Epithelial cell of prostate (primary cell): ENCODE measurements at regions not wholly inside any gene's neighbourhood (a gene's known extent, or its start where the extent isn't known, plus 50 kb on each side); places are given as distances from the start of the nearest gene placed in this dataset.

Experiments
- DNase-seq: peaks from one replicate; pipeline ENCODE4 v3.0.0-alpha.2; 2011; ENCODE audit warnings: low read depth, low spot score
- H3K27ac ChIP-seq: fragments of 450-650 bp; 2 replicates; pipeline ENCODE4 v1.5.1; 2017; ENCODE audit warnings: mild to moderate bottlenecking

DNA sequence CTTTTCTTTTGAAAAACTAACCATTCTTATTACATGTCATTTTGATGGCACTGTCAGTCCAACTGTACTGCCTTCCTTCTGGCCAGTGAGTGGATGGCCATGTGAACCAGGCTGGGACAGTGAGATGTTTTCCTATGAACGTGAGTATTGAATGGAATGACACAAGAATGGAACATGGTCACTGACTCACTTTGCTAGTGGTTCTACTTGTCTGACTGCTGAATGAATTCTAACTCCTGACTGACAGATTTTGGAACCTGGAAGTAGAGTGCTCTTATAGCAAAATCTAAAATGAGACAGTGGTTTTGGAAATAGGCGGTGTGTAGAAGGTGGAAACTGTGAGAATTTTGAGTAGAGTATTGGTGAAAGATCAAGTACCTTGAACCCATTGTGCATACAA lies 606.9 kb upstream of the KCNMB2 start:
- H3K27ac ChIP-seq = peak overlapping the region; percentile 77
- peak; percentile 68 for DNase-seq

DNA sequence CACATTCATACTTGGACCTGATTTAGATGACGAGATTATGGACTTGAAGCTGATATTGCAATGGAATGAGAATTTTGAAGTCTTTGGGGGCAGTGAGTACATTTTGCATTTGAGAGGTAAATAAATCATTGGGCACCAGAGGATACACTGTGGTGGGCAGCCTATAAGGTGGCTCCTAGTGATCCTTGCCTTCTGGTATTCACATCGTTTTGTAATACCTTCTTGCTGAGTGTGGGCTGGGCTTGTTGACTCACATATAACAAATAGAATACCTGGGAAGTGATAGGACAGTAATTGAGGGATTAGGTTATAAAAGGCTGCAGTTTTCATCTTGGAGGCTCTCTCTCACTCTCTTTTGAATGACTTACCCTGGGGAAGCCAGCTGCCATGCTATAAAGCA lies 605.5 kb upstream of the KCNMB2 start:
- DNase-seq = no peak
- peak overlapping the region; percentile 77 for H3K27ac ChIP-seq

DNA sequence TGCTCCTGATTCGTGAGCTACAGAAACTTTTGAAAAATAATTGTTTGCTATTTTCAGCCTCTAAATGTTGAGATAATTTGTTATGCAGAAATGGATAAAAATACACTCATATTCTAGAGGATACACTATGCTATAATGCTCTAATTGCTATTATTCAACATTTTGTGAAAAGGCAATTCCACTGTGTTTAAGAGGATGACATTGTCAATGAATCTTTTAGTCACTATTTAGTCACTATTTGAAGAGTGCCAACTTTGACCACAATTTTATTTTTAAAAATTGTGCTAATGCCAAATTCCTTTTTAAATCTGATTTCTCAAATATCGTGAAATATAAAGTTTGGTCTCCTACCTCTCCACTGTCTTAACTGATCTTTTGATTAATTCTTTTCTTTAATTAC lies 604.9 kb upstream of the KCNMB2 start:
- H3K27ac ChIP-seq = peak overlapping the region; percentile 77
- DNase-seq = no peak

DNA sequence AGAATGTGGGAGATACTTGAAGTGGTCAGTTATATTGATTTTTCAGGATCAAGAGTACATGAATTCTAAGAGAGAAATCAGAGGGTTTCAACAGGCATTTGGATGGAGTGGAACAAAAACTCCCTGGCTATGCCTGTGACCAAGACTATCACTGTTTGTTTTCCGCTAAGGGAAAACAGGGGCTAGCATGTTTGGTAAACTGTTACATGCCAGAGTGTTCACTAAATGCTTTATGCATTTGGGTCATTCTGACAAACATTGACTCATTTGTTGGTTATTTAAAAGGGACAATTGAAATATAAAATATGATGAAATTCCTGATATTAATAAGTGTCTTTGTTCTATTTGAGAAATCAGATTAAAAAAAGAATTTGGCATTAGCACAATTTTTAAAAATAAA lies 603.9 kb upstream of the KCNMB2 start:
- H3K27ac ChIP-seq = no peak overlapping the region
- no peak for DNase-seq

DNA sequence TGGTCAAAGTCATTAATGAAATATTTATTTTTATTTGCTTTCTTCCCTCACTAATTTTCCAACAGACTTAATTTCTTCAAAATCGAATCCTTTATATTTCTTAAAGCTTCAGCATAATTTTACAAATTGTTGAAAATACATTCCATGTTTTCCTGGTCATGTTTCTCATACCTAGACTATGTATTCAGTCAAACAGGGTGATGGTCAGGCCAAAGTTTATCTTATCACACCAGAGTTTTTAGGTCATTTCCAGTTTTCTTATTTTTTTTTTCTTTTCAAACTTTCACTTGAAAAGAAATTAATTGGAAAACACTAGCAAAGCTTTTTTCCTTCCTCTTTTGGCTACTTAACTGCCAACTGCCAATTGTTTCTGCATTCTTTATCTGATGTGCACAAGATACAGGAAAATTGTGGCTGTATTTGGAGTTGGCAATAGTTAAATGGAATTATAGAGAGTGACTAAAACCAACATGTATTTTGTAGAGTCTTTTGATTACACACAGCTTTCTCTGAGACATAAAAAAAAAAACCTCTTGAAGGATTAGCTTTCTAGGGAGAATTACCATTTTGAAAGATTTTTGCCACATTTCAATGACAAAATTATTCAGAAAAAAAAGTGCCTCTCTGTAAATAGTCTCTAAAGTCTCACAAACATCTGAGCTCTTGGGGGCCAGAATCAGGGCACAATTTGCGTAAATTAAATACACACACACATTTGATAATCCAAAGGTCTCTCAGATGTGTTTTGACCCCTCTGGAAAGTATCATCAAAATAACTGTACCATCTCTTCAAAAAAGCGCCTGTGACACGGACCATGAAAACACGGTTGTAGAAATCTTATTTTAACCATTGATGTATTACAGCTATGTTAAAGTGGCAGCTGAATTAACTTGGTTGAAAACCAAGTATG lies 603.2 kb upstream of the KCNMB2 start:
- DNase-seq = no peak
- H3K27ac ChIP-seq = no peak overlapping the region

DNA sequence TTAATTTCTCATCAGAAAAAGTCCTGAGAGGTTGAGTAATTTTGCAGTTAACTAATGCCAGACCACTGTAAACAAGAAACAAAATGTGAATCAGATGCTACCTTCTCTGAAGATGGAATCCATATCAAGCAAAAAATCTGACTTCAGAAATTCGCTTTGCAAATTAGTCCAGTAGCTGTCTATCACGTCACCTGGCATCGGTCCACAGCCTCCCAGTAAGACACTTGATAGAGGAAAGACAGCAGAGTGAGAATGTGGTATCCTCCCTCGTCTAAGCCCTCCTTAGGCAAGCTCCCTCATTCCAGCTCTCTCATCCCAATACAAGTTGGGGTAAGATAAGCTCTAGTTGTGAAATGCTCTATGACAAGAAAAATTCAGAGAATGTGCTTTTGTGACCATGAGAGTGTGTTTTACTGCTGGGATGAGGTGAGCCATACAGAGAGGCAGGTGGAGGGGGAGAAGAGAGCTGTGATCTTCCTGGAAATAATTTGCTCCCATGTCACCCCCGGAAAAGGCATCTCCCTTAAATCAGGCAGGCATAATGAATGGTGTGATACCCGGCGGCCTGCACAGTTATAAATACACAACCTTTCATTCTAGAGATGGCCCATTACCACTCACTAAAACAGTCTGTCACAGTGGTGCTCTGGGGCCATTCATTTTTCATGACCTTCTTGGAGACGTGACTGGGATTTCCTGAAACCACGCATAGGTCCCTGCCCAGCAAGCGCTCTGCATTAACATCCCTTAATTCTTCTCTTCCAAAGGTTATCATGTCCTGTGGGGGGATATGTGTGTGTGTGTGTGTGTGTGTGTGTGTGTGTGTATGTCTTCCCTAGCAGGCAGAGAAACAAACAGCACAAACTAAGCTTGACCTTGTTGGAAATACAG lies 602.0 kb upstream of the KCNMB2 start:
- no peak overlapping the region for H3K27ac ChIP-seq
- DNase-seq = no peak

DNA sequence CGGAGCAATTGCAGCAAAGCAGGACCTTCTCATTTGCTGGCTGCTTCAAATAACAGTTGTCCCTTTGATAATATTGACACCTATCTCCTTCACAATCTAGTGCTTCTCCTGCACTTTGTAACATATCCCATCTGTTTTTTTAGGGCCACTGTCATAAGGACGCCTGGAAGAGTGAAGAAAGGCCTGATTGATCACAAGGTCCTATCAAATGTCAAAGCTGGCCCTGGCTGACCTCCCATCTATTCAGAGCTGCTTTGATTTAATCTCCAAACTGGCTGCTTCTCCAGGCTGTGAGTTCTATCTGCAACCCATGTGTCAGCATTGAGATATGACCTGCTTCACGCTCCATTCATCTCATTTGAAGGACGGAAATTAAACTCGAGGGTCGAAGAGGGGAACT lies 601.2 kb upstream of the KCNMB2 start:
- no peak for DNase-seq
- H3K27ac ChIP-seq = no peak overlapping the region

DNA sequence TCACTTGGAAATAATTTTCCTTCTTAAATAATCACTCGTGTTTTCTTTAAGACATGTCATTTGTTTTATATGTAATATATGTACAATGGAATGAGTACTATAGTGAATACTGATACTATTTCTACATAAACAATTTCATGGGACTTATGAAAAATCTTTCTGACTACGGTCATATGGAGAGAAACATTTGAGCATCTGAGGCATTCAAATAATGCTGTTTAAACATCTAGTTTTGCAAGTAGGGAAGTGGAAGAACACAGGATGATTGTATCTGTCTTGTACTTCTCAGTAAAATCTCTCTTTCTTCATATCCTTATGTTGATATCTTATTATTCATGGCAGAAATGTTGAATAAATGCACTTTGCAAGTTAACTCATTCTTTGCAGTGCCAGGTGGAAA lies 599.5 kb upstream of the KCNMB2 start:
- H3K27ac ChIP-seq = no peak overlapping the region
- DNase-seq = no peak

DNA sequence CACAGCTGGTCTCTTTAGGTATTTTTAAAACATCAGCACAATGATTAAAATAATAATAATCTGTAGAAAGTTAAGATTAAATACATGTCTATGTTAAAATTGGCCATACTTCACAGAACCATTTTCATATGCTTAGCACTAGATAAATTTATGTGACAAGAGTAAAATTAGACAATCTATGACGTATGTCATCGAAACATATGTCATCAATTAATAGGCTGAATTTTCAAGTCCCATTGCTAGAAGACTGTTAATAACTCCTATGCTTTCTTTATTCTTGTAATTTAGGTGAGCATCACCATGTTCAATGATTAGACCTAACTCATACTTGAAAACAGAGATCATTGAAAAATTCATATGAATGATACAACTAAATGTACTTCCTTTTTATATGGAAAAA lies 593.3 kb upstream of the KCNMB2 start:
- DNase-seq = no peak
- H3K27ac ChIP-seq = no peak overlapping the region

DNA sequence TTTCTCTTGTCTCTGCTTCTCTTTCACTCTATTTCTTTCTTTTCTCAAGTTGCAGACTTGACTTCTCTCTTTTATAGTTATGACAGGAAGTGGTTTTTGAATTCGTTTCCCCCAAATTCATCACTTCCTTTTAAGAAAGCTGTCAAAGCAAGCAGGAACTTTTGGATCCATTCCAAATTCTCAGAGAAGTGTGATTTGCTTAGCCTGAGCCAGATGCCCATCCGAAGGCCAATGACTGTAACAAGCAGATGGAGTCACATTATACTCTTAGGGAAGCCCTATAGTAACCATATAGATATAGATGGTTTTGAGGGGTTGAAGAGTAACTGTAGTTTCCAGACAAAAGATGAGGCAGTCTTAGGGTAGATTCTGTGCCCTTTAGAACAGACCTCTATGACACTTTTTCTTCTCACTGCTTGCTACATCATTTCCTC lies 592.0 kb upstream of the KCNMB2 start:
- DNase-seq = no peak
- no peak overlapping the region for H3K27ac ChIP-seq

DNA sequence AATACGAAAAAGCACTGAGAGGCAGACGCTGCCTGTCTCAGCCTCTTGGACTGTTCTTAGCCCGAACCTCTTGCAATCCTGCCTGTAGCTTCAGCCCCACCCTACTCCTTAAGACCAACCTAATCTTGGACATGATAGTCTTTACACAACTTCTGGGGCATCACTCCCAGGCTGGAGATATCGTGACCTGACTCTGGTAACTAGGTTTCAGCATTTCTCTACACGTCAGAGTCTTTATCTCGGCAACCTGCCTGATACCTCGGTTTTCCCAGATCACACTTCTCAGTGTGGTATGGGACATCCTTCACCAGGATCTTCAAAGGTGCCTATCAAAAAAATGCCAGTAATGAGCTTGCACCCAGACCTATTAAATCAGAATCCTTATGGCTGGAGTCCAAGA lies 590.2 kb upstream of the KCNMB2 start:
- DNase-seq = no peak
- no peak overlapping the region for H3K27ac ChIP-seq

DNA sequence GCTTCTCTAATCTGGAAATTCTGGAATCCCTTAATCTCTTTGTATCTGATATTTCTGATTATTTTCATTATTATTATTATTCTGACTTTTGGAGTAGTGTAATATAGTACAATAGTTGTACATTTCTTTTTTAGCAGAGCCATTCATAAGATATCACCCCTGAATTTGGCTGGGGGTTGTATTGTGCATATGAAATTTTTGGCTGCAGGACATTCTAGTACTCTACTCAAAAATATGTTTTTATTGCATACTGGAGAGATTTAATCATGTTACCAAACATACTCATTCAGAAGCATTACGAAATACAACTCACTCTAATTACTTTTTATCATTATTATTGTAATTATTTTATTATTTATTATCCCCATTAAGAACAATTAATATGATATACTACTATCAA lies 589.7 kb upstream of the KCNMB2 start:
- no peak for DNase-seq
- no peak overlapping the region for H3K27ac ChIP-seq

DNA sequence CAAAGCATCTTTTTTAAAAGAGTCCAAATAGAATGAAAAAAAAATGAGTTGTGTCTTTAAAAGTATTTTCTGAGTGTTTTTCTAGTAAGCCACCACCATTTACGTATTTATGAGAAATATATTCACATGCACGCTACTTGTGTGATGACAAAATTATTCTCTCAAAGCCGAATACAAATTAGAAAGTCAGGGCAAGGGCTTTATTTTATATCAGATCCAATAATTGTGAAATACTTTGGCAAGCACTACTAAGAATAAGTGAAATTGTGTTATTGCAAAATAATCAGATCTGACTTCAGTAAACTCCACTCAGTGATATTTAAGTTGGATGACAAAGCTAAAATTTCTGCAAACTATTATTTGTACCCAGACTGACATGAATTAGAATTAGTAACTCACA lies 589.3 kb upstream of the KCNMB2 start:
- H3K27ac ChIP-seq = no peak overlapping the region

DNA sequence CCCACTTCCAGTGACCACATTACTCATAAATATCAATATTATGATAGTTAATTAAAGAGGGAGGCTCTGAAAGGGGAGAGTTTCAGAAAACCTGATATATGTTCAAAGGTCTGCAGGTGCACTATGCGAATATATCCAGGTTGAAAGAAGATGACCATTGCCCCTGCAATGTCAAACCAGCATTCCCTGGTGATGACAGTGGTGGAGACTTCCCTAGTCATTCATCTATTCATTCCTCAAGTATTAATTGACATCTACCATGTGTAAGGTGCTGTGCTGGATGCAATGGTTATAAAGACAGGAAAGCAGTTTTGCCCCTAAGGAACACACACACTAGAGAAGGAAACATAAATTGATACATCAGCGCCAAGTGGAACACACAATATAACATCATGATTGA lies 588.3 kb upstream of the KCNMB2 start:
- H3K27ac ChIP-seq = no peak overlapping the region
- DNase-seq = no peak

More for the DNA sequence above, 589.3 kb upstream of the KCNMB2 start:
- no peak for DNase-seq

DNA sequence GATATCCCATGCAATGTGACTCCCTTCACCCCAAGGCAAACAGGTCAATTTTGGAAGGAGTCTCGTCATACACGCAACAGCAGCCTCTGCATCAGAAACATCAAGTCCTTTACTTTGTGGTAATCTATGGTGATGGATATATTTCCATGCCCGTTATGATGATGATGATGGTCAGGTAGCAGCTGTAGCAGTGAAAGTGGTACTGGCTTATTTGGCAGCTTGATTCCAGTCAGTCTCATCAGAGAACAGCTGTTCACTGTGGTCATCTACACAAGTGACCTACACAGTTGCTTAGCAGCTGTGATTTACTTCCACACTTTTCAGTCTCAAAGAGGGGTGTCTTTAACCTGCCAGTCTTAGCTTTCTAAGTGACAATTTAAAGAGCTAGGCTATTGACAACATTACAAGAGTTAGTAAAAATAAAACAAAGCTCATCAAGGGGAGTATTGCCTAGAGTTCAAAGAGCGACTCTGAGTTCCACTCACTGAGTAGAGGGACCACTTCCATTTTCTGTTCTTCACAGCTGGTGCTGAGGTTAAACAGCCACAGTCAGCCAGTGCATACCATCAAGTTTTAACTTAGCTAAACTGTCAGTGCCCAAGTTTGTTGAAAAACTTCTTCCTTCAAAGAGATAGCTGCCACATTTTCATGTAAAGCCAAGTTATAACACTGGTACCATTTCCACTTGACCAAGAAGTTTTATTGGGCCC lies 587.4 kb upstream of the KCNMB2 start:
- H3K27ac ChIP-seq = no peak overlapping the region
- DNase-seq = no peak

DNA sequence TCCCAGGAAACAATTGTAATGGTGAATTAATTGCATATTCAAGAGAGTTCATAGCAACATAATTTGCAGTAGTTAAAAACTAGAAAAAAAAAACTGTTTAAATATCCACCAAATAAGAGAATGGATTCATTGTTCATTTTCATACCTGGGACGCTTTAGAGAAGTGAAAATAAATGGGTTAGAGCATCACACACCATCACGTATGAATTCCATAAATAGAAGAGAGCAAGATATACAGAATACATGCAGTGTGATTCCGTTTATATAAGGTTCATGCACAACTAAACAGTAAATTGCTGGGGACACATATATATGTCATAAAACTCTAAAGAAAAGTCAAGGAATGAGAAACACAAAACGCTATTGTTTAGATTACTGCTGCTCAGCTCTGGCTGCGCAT lies 577.0 kb upstream of the KCNMB2 start:
- no peak for DNase-seq
- no peak overlapping the region for H3K27ac ChIP-seq

DNA sequence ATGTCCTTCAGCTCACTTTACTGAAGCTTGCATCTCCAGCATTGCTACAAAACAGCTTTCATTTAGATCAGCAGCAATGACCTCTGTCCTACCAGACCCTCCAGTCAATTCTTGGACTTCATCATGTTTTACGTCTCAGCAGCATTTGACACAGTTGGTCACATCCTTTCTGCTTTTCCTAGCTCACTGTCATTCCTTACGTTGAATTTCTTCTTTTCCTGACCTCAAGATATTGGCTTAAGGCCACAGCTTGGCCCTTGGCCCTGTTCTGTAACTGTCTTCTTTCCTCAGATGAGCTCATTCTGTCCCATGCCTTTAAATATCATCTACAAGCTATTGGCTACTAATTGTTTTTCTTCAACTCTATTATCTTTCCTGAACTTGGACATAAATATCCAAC lies 576.2 kb upstream of the KCNMB2 start:
- H3K27ac ChIP-seq = no peak overlapping the region
- DNase-seq = no peak

DNA sequence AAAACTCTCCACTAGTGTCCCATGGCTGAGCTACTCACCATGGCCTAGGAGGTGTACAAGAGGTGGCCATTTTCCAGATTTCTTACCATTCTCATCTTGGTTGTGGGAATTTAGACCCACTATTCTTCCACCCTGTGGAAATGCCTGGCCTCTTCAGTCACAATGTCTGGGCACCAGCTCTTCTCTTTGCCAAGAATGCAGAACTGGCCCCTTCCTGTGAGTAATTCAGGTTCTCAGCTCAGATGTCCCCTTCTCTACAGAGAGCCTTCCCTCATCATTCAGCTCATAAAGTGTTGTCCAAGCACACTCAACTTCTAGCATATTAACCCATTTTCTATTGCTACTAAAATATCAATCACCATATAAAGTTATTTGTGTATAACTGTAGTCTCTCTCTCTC lies 575.5 kb upstream of the KCNMB2 start:
- no peak for DNase-seq
- no peak overlapping the region for H3K27ac ChIP-seq

DNA sequence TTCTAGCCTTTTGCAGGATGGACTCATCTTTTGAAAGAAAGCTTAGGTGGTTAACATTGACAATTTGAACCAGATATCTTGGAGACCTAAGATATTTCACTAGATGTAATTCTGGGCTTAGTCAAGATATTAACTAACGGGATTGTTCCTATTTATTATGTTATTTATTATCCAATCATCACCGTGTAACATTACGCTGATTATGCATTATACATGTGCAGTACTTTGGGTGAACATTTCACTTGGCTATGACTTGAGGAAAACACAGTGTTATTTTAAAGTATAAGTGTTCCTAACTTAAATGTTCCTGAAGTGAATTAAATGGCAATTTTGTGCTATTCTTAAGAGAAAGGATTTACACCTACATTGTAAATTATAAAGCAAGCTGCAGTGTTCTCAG lies 574.5 kb upstream of the KCNMB2 start:
- no peak overlapping the region for H3K27ac ChIP-seq
- DNase-seq = no peak

DNA sequence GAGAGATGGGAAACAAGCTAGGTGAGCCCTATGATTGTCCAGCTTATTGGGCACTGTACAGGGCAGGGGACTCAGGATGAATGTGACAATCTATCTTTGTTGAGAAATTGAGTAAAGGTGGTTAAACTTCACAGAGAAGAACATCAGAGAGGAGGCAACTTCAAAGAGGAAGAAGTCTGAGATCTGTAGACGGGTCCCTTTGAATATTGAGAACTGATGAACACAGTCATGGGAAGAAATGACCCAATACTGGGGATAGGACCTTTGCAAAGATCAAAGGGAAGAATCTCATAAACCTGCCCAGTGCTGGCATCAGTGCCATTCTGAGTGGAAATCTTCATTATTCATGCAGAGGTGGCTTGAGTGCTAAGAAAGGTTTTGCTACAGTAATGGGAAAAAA lies 569.7 kb upstream of the KCNMB2 start:
- DNase-seq = no peak
- H3K27ac ChIP-seq = no peak overlapping the region

DNA sequence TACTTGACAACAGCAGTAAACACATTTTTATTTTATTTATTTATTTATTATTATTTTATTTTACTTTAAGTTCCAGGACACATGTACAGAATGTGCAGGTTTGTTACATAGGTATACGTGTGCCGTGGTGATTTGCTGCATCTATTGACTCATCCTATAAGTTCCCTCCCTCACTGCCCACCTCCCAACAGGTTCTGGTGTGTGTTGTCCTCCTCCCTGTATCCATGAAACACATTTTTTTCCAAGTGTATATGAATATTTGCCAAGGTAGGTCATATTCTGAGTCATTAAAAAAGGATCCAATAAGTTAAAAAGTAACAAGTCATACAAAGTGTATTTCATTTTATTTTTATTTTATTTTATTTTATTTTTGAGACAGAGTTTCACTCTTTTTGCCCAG lies 567.3 kb upstream of the KCNMB2 start:
- H3K27ac ChIP-seq = no peak overlapping the region
- DNase-seq = no peak
